Stomach (tissue), 4 donors: ENCODE measurements at regions not wholly inside any gene's neighbourhood (a gene's known extent, or its start where the extent isn't known, plus 50 kb on each side); places are given as distances from the start of the nearest gene placed in this dataset.

ENCODE experiments used
- EP300 ChIP-seq: sonication (generic); formaldehyde crosslinking; IDR thresholded peaks from one replicate; pipeline ENCODE4 v1.6.1; 2017; ENCODE audit warnings: antibody characterized with exemption
- POLR2A ChIP-seq, 4 donors: fragments of 450-650 bp; IDR thresholded peaks; one replicate each; pipeline ENCODE4 v1.6.1; 2016; ENCODE audit warnings: antibody characterized with exemption in 4 of 4, control low read depth in 2 of 4, mild to moderate bottlenecking in 1 of 4, moderate library complexity in 1 of 4
- POLR2AphosphoS5 ChIP-seq, 3 donors: sonication (generic); formaldehyde crosslinking; IDR thresholded peaks; one replicate each; pipeline ENCODE4 v1.6.1; 2016; ENCODE audit warnings: antibody characterized with exemption in 3 of 3
- TF ChIP-seq, protein P1 (sequence below), 7 experiments: fragments of 450-650 bp in 4 of 7; fragments of 200-600 bp in 3 of 7; sonication (generic) in 3 of 7; IDR thresholded peaks; one replicate each; pipeline ENCODE4 v1.5.1; 2016 to 2019; ENCODE audit warnings: antibody characterized with exemption in 7 of 7, control low read depth in 2 of 7, mild to moderate bottlenecking in 1 of 7

DNA sequence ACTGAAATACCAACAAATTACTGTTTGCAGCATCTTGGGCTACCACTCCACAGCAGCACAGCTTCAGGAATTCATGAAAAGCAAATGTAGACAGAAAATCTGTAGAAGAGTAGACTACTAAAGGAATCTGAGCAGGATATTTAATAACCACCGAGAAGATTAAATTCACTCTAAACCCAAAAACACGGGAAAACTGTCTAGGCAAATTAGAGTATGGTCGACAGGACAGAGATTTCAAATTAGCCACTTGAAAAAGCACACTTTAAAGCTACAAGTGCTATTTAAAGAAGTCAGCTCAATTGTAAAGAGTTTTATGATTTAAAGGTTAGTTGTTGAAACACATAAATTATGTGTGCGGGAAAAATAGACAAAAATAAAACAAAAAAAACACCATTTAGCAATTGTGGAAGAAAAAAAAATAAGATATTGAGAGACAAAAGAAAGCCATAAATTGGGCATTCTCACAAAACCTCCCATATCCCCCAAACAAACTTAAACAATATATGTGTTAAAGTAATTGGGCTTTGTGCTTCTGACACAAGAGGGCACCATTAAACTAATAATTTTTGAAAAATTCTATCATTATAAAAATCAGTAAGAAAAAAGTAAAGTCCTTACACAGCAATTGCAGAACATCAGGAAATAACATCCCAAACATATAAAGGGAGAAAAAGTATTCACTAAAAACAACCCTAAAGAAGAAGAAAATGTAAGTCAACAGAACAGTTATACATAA lies 880.8 kb downstream of the TECRL start:
- TF ChIP-seq, protein P1, sequence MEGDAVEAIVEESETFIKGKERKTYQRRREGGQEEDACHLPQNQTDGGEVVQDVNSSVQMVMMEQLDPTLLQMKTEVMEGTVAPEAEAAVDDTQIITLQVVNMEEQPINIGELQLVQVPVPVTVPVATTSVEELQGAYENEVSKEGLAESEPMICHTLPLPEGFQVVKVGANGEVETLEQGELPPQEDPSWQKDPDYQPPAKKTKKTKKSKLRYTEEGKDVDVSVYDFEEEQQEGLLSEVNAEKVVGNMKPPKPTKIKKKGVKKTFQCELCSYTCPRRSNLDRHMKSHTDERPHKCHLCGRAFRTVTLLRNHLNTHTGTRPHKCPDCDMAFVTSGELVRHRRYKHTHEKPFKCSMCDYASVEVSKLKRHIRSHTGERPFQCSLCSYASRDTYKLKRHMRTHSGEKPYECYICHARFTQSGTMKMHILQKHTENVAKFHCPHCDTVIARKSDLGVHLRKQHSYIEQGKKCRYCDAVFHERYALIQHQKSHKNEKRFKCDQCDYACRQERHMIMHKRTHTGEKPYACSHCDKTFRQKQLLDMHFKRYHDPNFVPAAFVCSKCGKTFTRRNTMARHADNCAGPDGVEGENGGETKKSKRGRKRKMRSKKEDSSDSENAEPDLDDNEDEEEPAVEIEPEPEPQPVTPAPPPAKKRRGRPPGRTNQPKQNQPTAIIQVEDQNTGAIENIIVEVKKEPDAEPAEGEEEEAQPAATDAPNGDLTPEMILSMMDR (IDR thresholded peaks at IDR 0.05), result no peak
- no peak for TF ChIP-seq POLR2A (IDR thresholded peaks at IDR 0.05)
- no peak for TF ChIP-seq POLR2AphosphoS5 (IDR thresholded peaks at IDR 0.05)
- TF ChIP-seq EP300, result no peak
